ENCODE measurements at regions not wholly inside any gene's neighbourhood (a gene's known extent, or its start where the extent isn't known, plus 50 kb on each side); places are given as distances from the start of the nearest gene placed in this dataset.

DNA sequence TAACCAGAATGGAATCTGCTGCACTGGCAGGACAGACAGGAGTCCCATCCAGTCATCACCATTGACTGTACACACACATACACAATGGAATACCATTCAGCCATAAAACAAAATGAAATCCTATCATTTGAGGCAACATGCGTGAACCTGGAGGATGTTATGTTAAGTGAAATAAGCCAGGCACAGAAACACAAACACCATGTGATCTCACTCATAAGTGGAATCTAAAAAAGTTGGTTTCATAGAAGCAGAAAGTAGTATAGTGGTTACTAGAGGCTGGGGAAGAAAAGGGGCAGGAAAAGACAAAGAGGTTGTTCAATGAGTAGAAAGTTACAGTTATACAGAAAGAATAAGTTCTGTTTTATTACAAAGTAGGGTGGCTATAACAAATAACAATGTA lies 884.0 kb upstream of the ACO1 start:
- Histone ChIP-seq H4K91ac (ENCODE audit: insufficient read length, low read depth, low read length) (no peak overlapping the region), H3K9me3 (ENCODE audit: control insufficient read depth, low read depth, low read length) (peaks cover 8% of the 10 kb centered on the region), H4K5ac (ENCODE audit: insufficient read length, low read depth, low read length) (no peak overlapping the region), H3K56ac (ENCODE audit: insufficient read length, low read depth, low read length) (no peak overlapping the region), H2BK5ac (ENCODE audit: insufficient read length, low read length) (no peak overlapping the region), H3K4me1 (ENCODE audit: insufficient read depth, low read length) (no peaks in the 10 kb centered on the region), H4K20me1 (ENCODE audit: control insufficient read depth, insufficient read depth, insufficient read length) (no peaks in the 10 kb centered on the region), H3K27me3 (ENCODE audit: insufficient read depth, low read length) (no peaks in the 10 kb centered on the region), H3K4me2 (ENCODE audit: insufficient read depth, insufficient read length, low read length) (no peak overlapping the region), H3K18ac (ENCODE audit: insufficient read length, low read depth, low read length) (no peak overlapping the region), H3K9ac (ENCODE audit: extremely low read depth, insufficient read length, low read length) (no peak overlapping the region), H3K27ac (ENCODE audit: insufficient read length, low read depth, low read length) (no peak overlapping the region), H4K8ac (replicated peaks; ENCODE audit: insufficient read length, low read depth, low read length) (no peak overlapping the region), H2BK120ac (ENCODE audit: low read depth, low read length, poor library complexity, severe bottlenecking) (no peak overlapping the region), H2BK20ac (ENCODE audit: low read depth, low read length, poor library complexity, severe bottlenecking) (no peak overlapping the region), H3K14ac (ENCODE audit: insufficient read depth, low read length) (no peak overlapping the region), H3T11ph (ENCODE audit: low read length) (no peak overlapping the region), H3K79me2 (ENCODE audit: insufficient read depth, low read length) (no peaks in the 10 kb centered on the region), H2AFZ (ENCODE audit: low read length) (no peak overlapping the region), H3K23me2 (ENCODE audit: insufficient read length, low read depth, low read length, poor library complexity, severe bottlenecking) (no peaks in the 10 kb centered on the region), H2BK15ac (ENCODE audit: low read depth, low read length) (no peak overlapping the region), H3K79me1 (ENCODE audit: insufficient read depth, low read depth, low read length, poor library complexity, severe bottlenecking) (no peaks in the 10 kb centered on the region), H3K23ac (ENCODE audit: insufficient read length, low read depth, low read length) (no peak overlapping the region), H2AK5ac (ENCODE audit: insufficient read length, low read length) (no peak overlapping the region), H3K4ac (ENCODE audit: low read depth, low read length) (no peak overlapping the region), H2BK12ac (ENCODE audit: insufficient read length, low read depth, low read length) (no peak overlapping the region)
- Mint-ChIP-seq H3K27ac (no peak overlapping the region), H3K36me3 (ENCODE audit: insufficient read depth in 1 of 3, low read depth in 3 of 3) (peaks cover 7 to 21% (median 19%) of the 10 kb centered on the region in 3 experiments), H3K9me3 (peaks cover 20 to 23% of the 10 kb centered on the region in 2 experiments), H3K27me3 (ENCODE audit: low read depth) (no peaks in the 10 kb centered on the region), H3K4me3 (no peak overlapping the region), H3K4me1 (no peaks in the 10 kb centered on the region)
- DNase-seq, result no peak
- WGBS (ENCODE audit: extremely low coverage, insufficient read length, low lambda C conversion rate), result no CpG with 5 or more reads among the region's 1 CpG
- TF ChIP-seq, protein P1, sequence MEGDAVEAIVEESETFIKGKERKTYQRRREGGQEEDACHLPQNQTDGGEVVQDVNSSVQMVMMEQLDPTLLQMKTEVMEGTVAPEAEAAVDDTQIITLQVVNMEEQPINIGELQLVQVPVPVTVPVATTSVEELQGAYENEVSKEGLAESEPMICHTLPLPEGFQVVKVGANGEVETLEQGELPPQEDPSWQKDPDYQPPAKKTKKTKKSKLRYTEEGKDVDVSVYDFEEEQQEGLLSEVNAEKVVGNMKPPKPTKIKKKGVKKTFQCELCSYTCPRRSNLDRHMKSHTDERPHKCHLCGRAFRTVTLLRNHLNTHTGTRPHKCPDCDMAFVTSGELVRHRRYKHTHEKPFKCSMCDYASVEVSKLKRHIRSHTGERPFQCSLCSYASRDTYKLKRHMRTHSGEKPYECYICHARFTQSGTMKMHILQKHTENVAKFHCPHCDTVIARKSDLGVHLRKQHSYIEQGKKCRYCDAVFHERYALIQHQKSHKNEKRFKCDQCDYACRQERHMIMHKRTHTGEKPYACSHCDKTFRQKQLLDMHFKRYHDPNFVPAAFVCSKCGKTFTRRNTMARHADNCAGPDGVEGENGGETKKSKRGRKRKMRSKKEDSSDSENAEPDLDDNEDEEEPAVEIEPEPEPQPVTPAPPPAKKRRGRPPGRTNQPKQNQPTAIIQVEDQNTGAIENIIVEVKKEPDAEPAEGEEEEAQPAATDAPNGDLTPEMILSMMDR (conservative IDR thresholded peaks at IDR 0.05), result no peak

All from H9 (cell line).